ENCODE measurements at regions not wholly inside any gene's neighbourhood (a gene's known extent, or its start where the extent isn't known, plus 50 kb on each side); places are given as distances from the start of the nearest gene placed in this dataset.

DNA sequence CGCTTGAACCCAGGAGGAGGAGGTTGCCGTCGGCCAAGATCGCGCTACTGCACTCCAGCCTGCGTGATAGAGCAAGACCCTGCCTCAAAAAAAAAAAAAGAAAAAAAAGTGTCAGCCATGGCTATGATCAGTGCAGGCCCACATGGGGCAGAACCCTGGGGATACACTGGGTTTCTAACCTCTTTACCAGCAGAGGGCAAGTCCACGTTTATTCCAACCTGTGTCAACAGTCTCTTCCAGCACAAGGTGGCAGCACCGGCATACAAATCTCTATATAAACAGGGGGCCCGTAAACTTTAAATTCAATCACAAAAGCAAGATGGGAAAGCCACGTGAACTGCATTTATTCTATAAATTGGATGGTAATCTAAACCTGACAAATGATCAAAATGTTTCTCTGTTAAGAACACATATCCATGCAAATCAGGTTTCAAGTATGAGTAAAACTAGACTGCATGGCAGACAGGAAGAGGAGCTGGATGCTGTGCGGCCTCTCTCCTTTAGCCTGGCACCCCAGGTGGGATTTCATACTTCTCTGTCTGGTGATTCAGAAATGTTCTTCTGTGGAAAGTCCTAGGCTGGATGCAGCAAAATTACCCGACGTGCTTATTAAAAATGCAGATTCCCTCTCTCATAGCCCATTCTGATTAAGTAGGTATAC lies 60.0 kb upstream of the STEAP1B start:
- in situ Hi-C loops (cut with HindIII; ENCODE audit: low pct_unique_long_range_greater_than_20kb, low sequenced_read_pairs) = loop anchor here (5.0 kb wide), 1 partner anchor 197 kb away; no protein-coding TSS in a partner anchor
- peak; percentile 95 for DNase-seq (ENCODE audit: low read depth, low spot score)

DNA sequence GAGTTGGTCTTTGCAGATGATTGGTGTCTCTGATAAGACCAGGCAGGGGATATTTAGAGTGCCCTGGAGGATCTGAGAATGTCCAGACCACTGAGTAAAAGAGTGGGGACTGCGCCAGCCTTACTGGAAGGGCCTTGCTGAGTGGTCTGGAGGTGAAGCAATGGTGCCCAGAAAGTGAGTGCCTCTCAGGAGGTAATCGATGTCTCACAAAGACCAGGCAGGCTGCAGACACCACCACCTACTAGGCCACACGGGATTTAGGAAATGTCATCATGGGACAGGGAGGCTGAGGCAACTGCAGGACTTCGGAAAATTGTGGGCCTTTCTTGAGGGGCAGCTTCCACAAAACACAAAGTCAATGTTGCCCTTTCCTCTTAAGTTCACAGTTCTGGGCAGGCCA lies 57.2 kb upstream of the STEAP1B start:
- in situ Hi-C loops (cut with HindIII; ENCODE audit: low pct_unique_long_range_greater_than_20kb, low sequenced_read_pairs) = loop anchor here (5.0 kb wide), 1 partner anchor 200 kb away; no protein-coding TSS in a partner anchor
- no peak for DNase-seq (ENCODE audit: low read depth, low spot score)

DNA sequence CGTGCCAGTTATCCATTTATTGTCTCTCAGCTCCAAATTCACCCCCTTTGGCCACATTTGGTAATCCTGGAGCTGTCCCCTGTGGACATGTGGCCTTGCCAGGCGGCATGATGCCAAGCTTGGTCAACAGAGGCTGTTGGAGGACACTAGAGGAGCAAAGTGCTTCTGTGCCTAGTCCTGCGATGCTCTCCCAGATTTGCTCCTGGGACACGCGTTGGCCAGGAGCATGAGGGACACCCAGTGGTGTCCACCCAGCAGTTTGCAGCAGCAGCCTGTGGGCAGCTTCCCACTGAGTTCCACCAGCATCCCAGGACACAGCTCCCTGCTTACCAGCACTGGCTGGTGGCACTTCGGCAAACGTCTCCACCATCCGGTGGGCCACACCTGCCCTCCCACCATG lies 55.5 kb upstream of the STEAP1B start:
- DNase-seq (ENCODE audit: low read depth, low spot score) = no peak
- in situ Hi-C loops (cut with HindIII; ENCODE audit: low pct_unique_long_range_greater_than_20kb, low sequenced_read_pairs) = loop anchor here (5.0 kb wide), 1 partner anchor 202 kb away; no protein-coding TSS in a partner anchor

DNA sequence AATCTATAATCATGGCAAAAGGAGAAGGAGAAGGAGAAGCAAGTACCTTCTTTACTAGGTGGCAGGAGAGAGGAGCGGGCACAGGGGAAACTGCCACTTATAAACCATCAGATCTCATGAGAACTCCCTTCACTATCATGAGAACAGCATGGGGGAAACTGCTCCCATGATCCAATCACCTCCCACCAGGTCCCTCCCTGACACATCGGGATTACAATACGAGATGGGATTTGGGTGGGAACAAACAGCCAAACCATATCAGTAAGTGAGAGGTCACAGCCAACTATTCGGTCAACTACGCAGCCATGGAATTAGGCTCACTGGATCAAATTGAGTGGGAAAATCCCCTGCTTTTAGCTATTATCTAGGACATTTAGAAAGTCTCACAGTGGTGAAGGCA lies 54.2 kb upstream of the STEAP1B start:
- in situ Hi-C loops (cut with HindIII; ENCODE audit: low pct_unique_long_range_greater_than_20kb, low sequenced_read_pairs) = no loop called here
- DNase-seq (ENCODE audit: low read depth, low spot score) = no peak

DNA sequence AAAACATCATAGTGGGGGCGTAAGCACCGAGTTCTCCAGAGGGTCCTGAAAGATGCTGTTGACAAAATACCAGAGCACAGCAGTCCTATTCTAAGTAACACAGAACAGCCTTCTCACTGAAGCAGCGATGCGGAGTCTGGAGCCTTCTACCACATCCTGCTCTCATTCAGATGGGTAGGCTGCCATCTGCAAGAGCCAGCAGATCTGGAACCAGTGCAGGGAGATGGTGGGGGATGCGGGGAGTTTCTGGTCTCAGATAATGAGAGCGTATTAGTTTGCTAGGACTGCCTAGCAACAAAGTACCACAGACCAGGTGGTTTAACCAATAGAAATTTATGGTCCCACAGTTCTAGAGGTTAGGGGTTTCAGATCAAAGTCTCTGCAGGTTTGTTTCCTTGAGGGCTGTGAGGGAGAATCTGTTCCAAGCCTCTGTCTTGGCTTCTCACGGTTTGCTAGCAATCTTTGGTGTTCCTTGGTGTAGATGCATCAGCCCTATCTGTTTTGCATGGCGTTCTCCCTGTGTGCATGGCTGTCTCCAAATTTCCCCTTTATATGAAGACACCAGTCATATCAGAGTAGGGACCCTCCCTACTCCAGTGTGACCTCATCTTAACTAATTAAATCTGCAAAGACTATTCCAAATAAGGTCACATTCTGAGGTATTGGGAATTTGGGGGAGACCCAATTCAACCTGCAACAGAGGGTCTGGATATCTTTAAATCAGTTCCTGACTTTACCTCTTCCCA lies 52.0 kb upstream of the STEAP1B start:
- in situ Hi-C loops (cut with HindIII; ENCODE audit: low pct_unique_long_range_greater_than_20kb, low sequenced_read_pairs) = no loop called here
- no peak for DNase-seq (ENCODE audit: low read depth, low spot score)

DNA sequence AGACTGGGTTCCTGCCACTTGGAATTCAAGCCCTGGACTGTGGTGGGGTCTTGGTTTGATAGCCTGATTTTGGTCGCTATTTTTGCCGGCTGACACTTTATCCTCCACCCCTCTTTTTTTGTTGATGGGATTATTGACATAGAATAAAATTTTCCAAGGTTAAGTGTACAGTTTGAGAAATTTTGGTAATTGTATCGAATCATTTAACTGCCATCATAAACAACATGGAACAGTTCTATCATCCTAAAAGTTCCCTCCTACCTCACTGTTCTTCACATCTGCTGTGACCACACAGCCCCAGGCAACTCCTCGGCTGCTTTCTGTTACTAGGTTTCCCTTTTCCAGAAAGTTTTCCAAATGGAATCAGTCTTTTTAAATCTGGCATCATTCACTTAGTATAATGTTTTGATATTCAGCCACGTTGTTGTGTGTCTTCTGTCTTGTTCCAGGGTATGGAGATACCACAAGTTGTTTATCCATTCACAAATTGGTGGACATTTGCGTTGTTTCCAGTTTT lies 50.6 kb upstream of the STEAP1B start:
- in situ Hi-C loops (cut with HindIII; ENCODE audit: low pct_unique_long_range_greater_than_20kb, low sequenced_read_pairs) = no loop called here
- no peak for DNase-seq (ENCODE audit: low read depth, low spot score)

DNA sequence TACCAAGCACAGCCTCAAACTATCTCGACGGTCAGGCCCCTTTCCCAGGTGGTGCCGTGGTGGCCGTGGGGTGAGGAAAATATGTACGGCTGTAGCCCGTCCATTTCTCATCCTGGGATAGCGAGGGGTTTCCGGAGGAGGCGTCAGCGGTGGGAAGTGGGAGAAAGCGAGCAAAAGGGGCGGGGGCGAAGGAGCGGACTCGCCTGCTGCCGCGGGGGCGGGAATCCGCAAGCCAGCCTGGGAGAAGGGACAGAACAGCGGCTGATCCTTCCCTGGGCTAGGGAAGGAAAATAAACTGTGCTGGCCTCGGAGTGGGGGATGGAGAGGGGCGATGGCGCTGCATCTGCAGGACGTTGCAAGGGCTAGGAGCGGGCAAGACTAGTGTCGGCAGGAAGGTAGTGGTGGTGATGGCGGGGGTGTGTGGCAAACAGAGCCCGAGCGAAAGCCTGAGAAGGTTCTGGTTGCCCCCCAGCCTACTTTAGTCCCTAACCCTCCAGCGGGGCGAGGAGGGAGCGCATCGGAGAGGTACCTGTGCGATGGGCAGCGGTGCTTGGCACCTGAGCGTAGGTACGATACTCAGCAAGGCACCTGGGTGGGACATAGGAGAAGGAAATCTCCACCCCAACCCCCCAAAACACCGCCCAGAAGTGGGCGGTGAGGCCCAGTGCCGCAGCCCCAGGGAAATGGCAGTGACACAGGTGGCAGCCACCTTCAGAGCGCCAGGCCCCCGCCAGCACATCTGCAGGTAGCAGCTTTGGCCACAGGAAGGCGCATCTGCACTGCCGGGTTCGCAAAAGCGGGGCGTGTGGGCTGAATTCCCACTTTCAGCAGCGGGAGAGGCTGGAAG lies 49.9 kb upstream of the STEAP1B start:
- in situ Hi-C loops (cut with HindIII; ENCODE audit: low pct_unique_long_range_greater_than_20kb, low sequenced_read_pairs) = no loop called here
- no peak for DNase-seq (ENCODE audit: low read depth, low spot score)

All from SK-MEL-5 (cell line).